ENCODE measurements at regions not wholly inside any gene's neighbourhood (a gene's known extent, or its start where the extent isn't known, plus 50 kb on each side); places are given as distances from the start of the nearest gene placed in this dataset.

DNA sequence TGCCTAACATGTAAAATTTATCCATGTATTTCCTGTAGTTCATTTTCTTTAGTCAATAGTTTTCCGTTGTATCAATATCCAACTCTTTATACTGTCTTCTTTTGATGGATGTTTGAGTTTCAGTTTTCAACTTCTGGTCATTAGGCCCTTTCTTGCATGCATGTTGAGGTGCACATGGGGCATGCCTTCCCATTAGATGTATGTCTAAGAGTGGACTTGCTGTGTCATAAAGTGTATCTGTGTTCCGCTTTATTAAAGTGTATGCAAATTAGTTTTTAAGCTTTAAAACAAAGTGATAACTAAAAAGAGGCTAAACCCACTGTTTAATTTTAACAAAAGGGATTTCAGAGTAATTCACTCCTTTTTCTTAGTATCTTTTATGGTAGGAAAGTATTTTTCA is 441.1 kb downstream of the PCNX1 start:
- no peaks in the 10 kb centered on the region for H3K79me2 ChIP-seq (ENCODE audit: control insufficient read depth, insufficient read depth, low read length)
- no peak overlapping the region for H2AFZ ChIP-seq (ENCODE audit: low read depth, low read length)
- H3K4me1 ChIP-seq (ENCODE audit: control insufficient read depth, extremely low read depth, insufficient read depth, low read length) = no peaks in the 10 kb centered on the region
- no peaks in the 10 kb centered on the region for H3K9me1 ChIP-seq (replicated peaks; ENCODE audit: control insufficient read depth, extremely low read depth, insufficient read depth, low read length)
- DNase-seq (ENCODE audit: low read depth, low spot score) = no peak
- BruUV-seq (replicated peaks) = no TSS peak
- intact Hi-C loops (cut with micrococcal nuclease) = no loop called here
- TF ChIP-seq FOS (IDR thresholded peaks at IDR 0.05; ENCODE audit: borderline replicate concordance, insufficient read depth, low read length) = no peak
- no peak for TF ChIP-seq GATA2 (IDR thresholded peaks at IDR 0.05; ENCODE audit: insufficient read depth, insufficient read length, low read depth, low read length)
- no peak for TF ChIP-seq JUN (IDR thresholded peaks at IDR 0.05; ENCODE audit: borderline replicate concordance, insufficient read depth, insufficient read length, low read depth)
- TF ChIP-seq POLR2AphosphoS5 (IDR thresholded peaks at IDR 0.05; ENCODE audit: insufficient read depth, low read depth, low read length) = no peak
- TF ChIP-seq, protein P1, sequence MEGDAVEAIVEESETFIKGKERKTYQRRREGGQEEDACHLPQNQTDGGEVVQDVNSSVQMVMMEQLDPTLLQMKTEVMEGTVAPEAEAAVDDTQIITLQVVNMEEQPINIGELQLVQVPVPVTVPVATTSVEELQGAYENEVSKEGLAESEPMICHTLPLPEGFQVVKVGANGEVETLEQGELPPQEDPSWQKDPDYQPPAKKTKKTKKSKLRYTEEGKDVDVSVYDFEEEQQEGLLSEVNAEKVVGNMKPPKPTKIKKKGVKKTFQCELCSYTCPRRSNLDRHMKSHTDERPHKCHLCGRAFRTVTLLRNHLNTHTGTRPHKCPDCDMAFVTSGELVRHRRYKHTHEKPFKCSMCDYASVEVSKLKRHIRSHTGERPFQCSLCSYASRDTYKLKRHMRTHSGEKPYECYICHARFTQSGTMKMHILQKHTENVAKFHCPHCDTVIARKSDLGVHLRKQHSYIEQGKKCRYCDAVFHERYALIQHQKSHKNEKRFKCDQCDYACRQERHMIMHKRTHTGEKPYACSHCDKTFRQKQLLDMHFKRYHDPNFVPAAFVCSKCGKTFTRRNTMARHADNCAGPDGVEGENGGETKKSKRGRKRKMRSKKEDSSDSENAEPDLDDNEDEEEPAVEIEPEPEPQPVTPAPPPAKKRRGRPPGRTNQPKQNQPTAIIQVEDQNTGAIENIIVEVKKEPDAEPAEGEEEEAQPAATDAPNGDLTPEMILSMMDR (IDR thresholded peaks at IDR 0.05; ENCODE audit: extremely low read depth in 1 of 2, insufficient read depth in 1 of 2, low read depth in 1 of 2, low read length in 2 of 2) = no peak
- no peak for TF ChIP-seq EZH2 (IDR thresholded peaks at IDR 0.05; ENCODE audit: borderline replicate concordance, low read depth, low read length, severe bottlenecking)
- no peak for TF ChIP-seq MAX (IDR thresholded peaks at IDR 0.05; ENCODE audit: insufficient read depth, insufficient read length)
- no peak for TF ChIP-seq POLR2A (IDR thresholded peaks at IDR 0.05; ENCODE audit: low read depth, low read length)
- no peak for TF ChIP-seq MYC (IDR thresholded peaks at IDR 0.05; ENCODE audit: low read depth, low read length)
- H3K9ac ChIP-seq (replicated peaks; ENCODE audit: extremely low read depth, insufficient read depth, low read length) = no peak overlapping the region
- no peaks in the 10 kb centered on the region for H3K36me3 ChIP-seq (ENCODE audit: control insufficient read depth in 2 of 2, extremely low read depth in 1 of 2, insufficient read depth in 2 of 2, low read length in 2 of 2)
- H3K4me2 ChIP-seq (ENCODE audit: insufficient read depth, low read length) = no peak overlapping the region
- H3K9me3 ChIP-seq (replicated peaks; ENCODE audit: control insufficient read depth, insufficient read depth, low read length) = no peaks in the 10 kb centered on the region
- no peaks in the 10 kb centered on the region for H3K27me3 ChIP-seq (ENCODE audit: control insufficient read depth in 2 of 2, insufficient read depth in 2 of 2, low read length in 2 of 2)
- H3K27ac ChIP-seq (ENCODE audit: insufficient read depth, low read depth, low read length) = no peak overlapping the region
- POLR2A ChIA-PET = no interaction called here
- H3K4me3 ChIP-seq (replicated peaks in 1 of 3; ENCODE audit: insufficient read depth in 1 of 3, low read depth in 1 of 3, low read length in 3 of 3) = no peak overlapping the region
- no peak for FAIRE-seq
- no peaks in the 10 kb centered on the region for H4K20me1 ChIP-seq (replicated peaks; ENCODE audit: control insufficient read depth, extremely low read depth, insufficient read depth, low read length)
- CTCF ChIA-PET = no interaction called here
- dilution Hi-C loops (cut with MboI; ENCODE audit: extremely low pct_ligation_motif_present, low sequenced_read_pairs) = no loop called here
